ENCODE measurements at regions not wholly inside any gene's neighbourhood (a gene's known extent, or its start where the extent isn't known, plus 50 kb on each side); places are given as distances from the start of the nearest gene placed in this dataset.
"Not testable (repeated sequence)": the region's sequence is repeated elsewhere in the genome, so short reads cannot be mapped to it uniquely, and the experiment has no call there.

DNA sequence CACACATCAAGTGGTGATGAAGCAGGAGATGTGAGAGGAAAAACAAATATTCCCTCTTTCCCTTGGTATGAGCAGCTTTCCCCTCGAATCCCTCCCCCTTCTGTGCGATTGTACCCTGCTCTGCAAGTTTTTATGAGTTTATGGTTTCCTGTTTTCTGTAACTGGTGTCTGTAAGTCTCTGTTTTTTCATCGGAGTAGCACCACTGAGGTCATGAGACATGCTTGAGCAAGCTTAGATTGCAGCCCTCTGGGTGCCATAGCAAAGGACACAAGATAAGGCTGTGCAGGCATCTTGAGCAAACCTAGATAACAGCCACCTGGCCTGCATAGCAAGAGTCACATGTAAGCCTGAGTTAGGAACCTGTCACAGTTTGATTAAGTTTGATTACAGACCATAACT lies 174.6 kb upstream of the TGIF2LY start:
- H3K79me2 ChIP-seq (ENCODE audit: insufficient read depth, low read length); H3K27me3 ChIP-seq (ENCODE audit: insufficient read depth, low read length, poor library complexity); H3K4me1 ChIP-seq (ENCODE audit: insufficient read depth, low read length); H4K20me1 ChIP-seq (ENCODE audit: insufficient read depth, low read length); H3K4me3 ChIP-seq (ENCODE audit: low read depth in 1 of 2, low read length in 2 of 2); H3K27ac ChIP-seq (ENCODE audit: low read length); ATAC-seq (ENCODE audit: insufficient read depth, low read depth); H3K9ac ChIP-seq (ENCODE audit: low read depth, low read length); H3K36me3 ChIP-seq (ENCODE audit: insufficient read depth, low read length); H3K9me3 ChIP-seq (ENCODE audit: insufficient read depth, low read length, severe bottlenecking); DNase-seq; H3K4me2 ChIP-seq (ENCODE audit: insufficient read depth, low read length): not testable (repeated sequence)
- H2AFZ ChIP-seq (ENCODE audit: low read depth, low read length) = peak overlapping the region; percentile 43; the same call in 1 of the 2 replicates

DNA sequence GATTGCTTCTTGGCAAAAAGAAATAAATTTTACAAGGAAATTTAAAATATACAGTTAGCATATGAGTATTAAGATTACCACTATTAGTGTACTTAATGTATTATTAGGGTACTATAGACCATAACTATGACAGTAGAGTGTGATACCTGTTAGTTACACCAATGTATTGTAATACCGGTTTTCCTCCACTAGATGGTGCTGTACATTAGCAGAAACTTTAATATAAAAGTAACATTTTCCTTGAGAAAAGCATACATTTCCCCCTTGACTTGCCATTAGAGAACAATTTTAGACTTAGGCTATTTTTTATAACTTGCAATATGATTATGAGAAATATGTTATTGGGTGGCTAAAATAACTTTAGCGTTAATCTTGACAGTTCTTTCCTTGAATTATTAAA lies 173.3 kb upstream of the TGIF2LY start:
- H3K27me3 ChIP-seq (ENCODE audit: insufficient read depth, low read length, poor library complexity); H3K4me2 ChIP-seq (ENCODE audit: insufficient read depth, low read length); H3K79me2 ChIP-seq (ENCODE audit: insufficient read depth, low read length); H3K4me1 ChIP-seq (ENCODE audit: insufficient read depth, low read length); DNase-seq; ATAC-seq (ENCODE audit: insufficient read depth, low read depth); H3K36me3 ChIP-seq (ENCODE audit: insufficient read depth, low read length); H2AFZ ChIP-seq (ENCODE audit: low read depth, low read length); H4K20me1 ChIP-seq (ENCODE audit: insufficient read depth, low read length); H3K4me3 ChIP-seq (ENCODE audit: low read depth in 1 of 2, low read length in 2 of 2); H3K27ac ChIP-seq (ENCODE audit: low read length); H3K9me3 ChIP-seq (ENCODE audit: insufficient read depth, low read length, severe bottlenecking); H3K9ac ChIP-seq (ENCODE audit: low read depth, low read length): not testable (repeated sequence)
- TF ChIP-seq, protein P1, sequence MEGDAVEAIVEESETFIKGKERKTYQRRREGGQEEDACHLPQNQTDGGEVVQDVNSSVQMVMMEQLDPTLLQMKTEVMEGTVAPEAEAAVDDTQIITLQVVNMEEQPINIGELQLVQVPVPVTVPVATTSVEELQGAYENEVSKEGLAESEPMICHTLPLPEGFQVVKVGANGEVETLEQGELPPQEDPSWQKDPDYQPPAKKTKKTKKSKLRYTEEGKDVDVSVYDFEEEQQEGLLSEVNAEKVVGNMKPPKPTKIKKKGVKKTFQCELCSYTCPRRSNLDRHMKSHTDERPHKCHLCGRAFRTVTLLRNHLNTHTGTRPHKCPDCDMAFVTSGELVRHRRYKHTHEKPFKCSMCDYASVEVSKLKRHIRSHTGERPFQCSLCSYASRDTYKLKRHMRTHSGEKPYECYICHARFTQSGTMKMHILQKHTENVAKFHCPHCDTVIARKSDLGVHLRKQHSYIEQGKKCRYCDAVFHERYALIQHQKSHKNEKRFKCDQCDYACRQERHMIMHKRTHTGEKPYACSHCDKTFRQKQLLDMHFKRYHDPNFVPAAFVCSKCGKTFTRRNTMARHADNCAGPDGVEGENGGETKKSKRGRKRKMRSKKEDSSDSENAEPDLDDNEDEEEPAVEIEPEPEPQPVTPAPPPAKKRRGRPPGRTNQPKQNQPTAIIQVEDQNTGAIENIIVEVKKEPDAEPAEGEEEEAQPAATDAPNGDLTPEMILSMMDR (IDR thresholded peaks at IDR 0.05; ENCODE audit: borderline replicate concordance, extremely low read depth, low read length, poor library complexity, severe bottlenecking) = peak; percentile 59

DNA sequence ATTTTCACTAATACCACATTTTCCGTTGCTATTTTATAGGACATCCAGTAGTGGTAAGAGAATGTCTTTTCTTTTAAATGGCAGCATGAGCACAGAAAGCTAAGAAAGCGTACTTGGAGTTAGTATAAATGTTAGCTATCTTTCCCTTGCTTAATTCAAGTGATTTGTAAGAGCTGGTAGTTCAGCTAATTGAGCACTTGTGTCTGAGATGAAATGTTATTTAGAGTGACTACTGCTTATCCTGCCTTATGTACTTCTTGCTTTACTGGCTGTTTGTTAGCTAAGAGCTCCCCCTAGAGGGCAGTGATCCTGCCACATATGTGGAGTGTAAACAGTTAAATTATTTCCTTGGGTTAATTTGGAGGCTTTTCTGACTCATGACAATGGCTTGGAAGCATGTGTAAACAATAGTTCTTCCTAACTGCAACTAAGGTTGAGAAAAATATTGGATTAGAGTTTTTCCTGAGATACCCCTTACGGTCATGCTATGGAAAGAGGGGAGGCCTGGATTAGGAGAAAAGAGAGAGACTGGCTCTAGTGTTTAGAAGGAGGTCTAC lies 171.9 kb upstream of the TGIF2LY start:
- not testable (repeated sequence) for H3K27ac ChIP-seq (ENCODE audit: low read length); H3K36me3 ChIP-seq (ENCODE audit: insufficient read depth, low read length); H3K79me2 ChIP-seq (ENCODE audit: insufficient read depth, low read length); H3K9me3 ChIP-seq (ENCODE audit: insufficient read depth, low read length, severe bottlenecking); H2AFZ ChIP-seq (ENCODE audit: low read depth, low read length); H3K4me3 ChIP-seq (ENCODE audit: low read depth in 1 of 2, low read length in 2 of 2); H3K27me3 ChIP-seq (ENCODE audit: insufficient read depth, low read length, poor library complexity); H4K20me1 ChIP-seq (ENCODE audit: insufficient read depth, low read length); DNase-seq; H3K9ac ChIP-seq (ENCODE audit: low read depth, low read length); H3K4me1 ChIP-seq (ENCODE audit: insufficient read depth, low read length); H3K4me2 ChIP-seq (ENCODE audit: insufficient read depth, low read length); ATAC-seq (ENCODE audit: insufficient read depth, low read depth)

DNA sequence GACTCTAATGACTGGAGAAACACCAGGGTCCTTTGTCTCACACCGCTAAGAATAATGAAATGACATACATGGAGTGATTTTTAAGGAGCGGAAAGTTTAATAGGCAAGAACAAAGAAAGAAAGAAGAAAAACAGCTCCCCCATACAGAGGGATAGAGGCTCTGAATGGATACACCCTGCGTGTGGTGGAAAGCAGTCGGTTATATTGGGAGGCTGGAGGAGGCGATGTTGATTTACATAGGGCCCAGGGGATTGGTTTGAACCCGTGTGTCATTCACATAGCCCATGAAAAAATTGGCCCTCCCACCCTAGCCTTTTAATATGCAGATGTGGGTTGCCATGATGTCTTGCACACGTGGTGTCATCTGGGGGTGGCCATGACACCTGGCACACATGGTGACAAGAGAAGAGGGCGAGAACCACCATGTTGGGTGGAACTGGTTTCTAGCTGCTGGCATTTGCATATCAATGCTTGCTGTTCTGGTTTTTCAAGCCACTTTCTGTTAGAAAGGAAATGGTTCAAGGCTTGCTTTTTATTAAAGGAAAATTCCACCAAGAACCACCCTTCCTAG lies 168.5 kb upstream of the TGIF2LY start:
- H3K9me3 ChIP-seq (ENCODE audit: insufficient read depth, low read length, severe bottlenecking); H3K4me2 ChIP-seq (ENCODE audit: insufficient read depth, low read length); H4K20me1 ChIP-seq (ENCODE audit: insufficient read depth, low read length); H3K27ac ChIP-seq (ENCODE audit: low read length); H3K4me1 ChIP-seq (ENCODE audit: insufficient read depth, low read length); H3K9ac ChIP-seq (ENCODE audit: low read depth, low read length); H3K27me3 ChIP-seq (ENCODE audit: insufficient read depth, low read length, poor library complexity); H3K4me3 ChIP-seq (ENCODE audit: low read depth in 1 of 2, low read length in 2 of 2); H3K79me2 ChIP-seq (ENCODE audit: insufficient read depth, low read length); ATAC-seq (ENCODE audit: insufficient read depth, low read depth); H3K36me3 ChIP-seq (ENCODE audit: insufficient read depth, low read length); DNase-seq; H2AFZ ChIP-seq (ENCODE audit: low read depth, low read length): not testable (repeated sequence)
